HEK293T (cell line): ENCODE measurements at regions not wholly inside any gene's neighbourhood (a gene's known extent, or its start where the extent isn't known, plus 50 kb on each side); places are given as distances from the start of the nearest gene placed in this dataset.

ENCODE experiments used
- CTCF ChIA-PET: fragments of 350-600 bp; formaldehyde crosslinking; extraction: SDS; loops from one replicate; lab custom pipeline; 2021; ENCODE audit warnings: antibody characterized with exemption, inconsistent platforms; lab: Yijun Ruan, JAX
- POLR2A ChIA-PET: fragments of 350-600 bp; formaldehyde crosslinking; extraction: SDS; loops from one replicate; lab custom pipeline; 2020; ENCODE audit warnings: antibody characterized with exemption, inconsistent platforms; lab: Yijun Ruan, JAX
- DNase-seq: peaks from one replicate; pipeline ENCODE4 v3.0.0; 2012; ENCODE audit warnings: mixed read lengths; ENCODE audit errors: extremely low spot score
- ARNT ChIP-seq: fragments of 450-650 bp; IDR thresholded peaks from 2 replicates; pipeline ENCODE4 v1.6.1; 2017; ENCODE audit warnings: mild to moderate bottlenecking
- BHLHE40 ChIP-seq: fragments of 450-650 bp; IDR thresholded peaks from 2 replicates; pipeline ENCODE4 v1.6.1; 2016; ENCODE audit warnings: mild to moderate bottlenecking, moderate library complexity, borderline replicate concordance
- CTBP1 ChIP-seq: fragments of 450-650 bp; IDR thresholded peaks from 2 replicates; pipeline ENCODE4 v1.6.1; 2016; ENCODE audit warnings: borderline replicate concordance
- ELF4 ChIP-seq: fragments of 450-650 bp; IDR thresholded peaks from 2 replicates; pipeline ENCODE4 v1.6.1; 2017; ENCODE audit warnings: antibody characterized with exemption
- FOXA1 ChIP-seq: fragments of 450-650 bp; IDR thresholded peaks from 2 replicates; pipeline ENCODE4 v1.6.1; 2016; ENCODE audit warnings: mild to moderate bottlenecking
- FOXK2 ChIP-seq: fragments of 450-650 bp; IDR thresholded peaks from 2 replicates; pipeline ENCODE4 v1.6.1; 2016; ENCODE audit warnings: mild to moderate bottlenecking
- FOXM1 ChIP-seq: fragments of 450-650 bp; IDR thresholded peaks from 2 replicates; pipeline ENCODE4 v1.6.1; 2017; ENCODE audit warnings: mild to moderate bottlenecking, borderline replicate concordance
- HDGF ChIP-seq: fragments of 450-650 bp; IDR thresholded peaks from 2 replicates; pipeline ENCODE4 v1.6.1; 2017; ENCODE audit warnings: antibody characterized with exemption, borderline replicate concordance
- L3MBTL2 ChIP-seq: fragments of 450-650 bp; conservative IDR thresholded peaks from 2 replicates; pipeline ENCODE4 v1.6.1; 2016; ENCODE audit warnings: mild to moderate bottlenecking
- LEF1 ChIP-seq: fragments of 450-650 bp; IDR thresholded peaks from 2 replicates; pipeline ENCODE4 v1.6.1; 2017; ENCODE audit warnings: mild to moderate bottlenecking, borderline replicate concordance
- NFRKB ChIP-seq: fragments of 450-650 bp; IDR thresholded peaks from 2 replicates; pipeline ENCODE4 v1.6.1; 2016; ENCODE audit warnings: mild to moderate bottlenecking, moderate library complexity
- PKNOX1 ChIP-seq: fragments of 450-650 bp; IDR thresholded peaks from 2 replicates; pipeline ENCODE4 v1.6.1; 2016
- SP1 ChIP-seq: fragments of 450-650 bp; IDR thresholded peaks from 2 replicates; pipeline ENCODE4 v1.6.1; 2017
- SUZ12 ChIP-seq: fragments of 450-650 bp; IDR thresholded peaks from 2 replicates; pipeline ENCODE4 v1.6.1; 2016; ENCODE audit warnings: mild to moderate bottlenecking
- TARDBP ChIP-seq: fragments of 450-650 bp; IDR thresholded peaks from 2 replicates; pipeline ENCODE4 v1.6.1; 2016
- ZNF384 ChIP-seq: fragments of 450-650 bp; IDR thresholded peaks from 2 replicates; pipeline ENCODE4 v1.6.1; 2016

DNA sequence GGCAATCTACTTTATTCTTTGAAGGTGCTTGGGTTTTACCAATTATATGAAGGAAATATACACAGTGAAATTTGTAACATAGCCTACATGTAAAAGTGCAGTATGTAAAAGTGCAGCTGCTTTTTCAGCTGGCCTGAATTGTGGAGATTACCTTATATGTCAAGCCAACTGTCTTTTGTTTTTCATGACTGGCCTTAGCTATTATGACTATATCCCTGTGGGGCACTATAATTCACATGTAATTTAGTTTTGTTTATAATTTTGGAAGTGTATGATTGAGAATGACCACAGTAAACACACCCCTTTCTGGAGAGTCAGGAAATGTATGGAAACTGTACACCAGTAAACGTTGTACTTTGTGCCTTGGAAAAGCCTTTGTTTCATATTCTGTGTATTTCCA lies 435.0 kb upstream of the STXBP6 start:
- no peak for DNase-seq
- CTCF ChIA-PET = interaction anchor here (0.6 kb wide), 1 partner anchor 51 kb away, joined by 3 read pairs; no protein-coding TSS in a partner anchor
- TF ChIP-seq PKNOX1 = no peak
- TF ChIP-seq ZNF384 = no peak
- TF ChIP-seq ARNT = no peak
- TF ChIP-seq NFRKB = no peak
- TF ChIP-seq SP1 = no peak
- no peak for TF ChIP-seq HDGF
- TF ChIP-seq FOXA1 = no peak
- no peak for TF ChIP-seq L3MBTL2
- no peak for TF ChIP-seq TARDBP
- TF ChIP-seq ELF4 = no peak
- TF ChIP-seq SUZ12 = no peak
- TF ChIP-seq FOXK2 = no peak
- TF ChIP-seq FOXM1 = no peak
- no peak for TF ChIP-seq LEF1
- POLR2A ChIA-PET = no interaction called here

- TF ChIP-seq CTBP1 (no peak), HDGF (no peak), ELF4 (no peak), TARDBP (no peak), PKNOX1 (no peak), SUZ12 (no peak), FOXK2 (no peak), SP1 (no peak), L3MBTL2 (no peak), BHLHE40 (no peak), FOXA1 (no peak), NFRKB (no peak), ARNT (no peak), LEF1 (no peak), ZNF384 (no peak), FOXM1 (no peak)
- no peak for DNase-seq
- ChIA-PET POLR2A (no interaction called here), CTCF (interaction anchor here (0.6 kb wide), 1 partner anchor 52 kb away, joined by 3 read pairs; no protein-coding TSS in a partner anchor)
Measured at GRCh38 chr14:25484235-25484634, 434.3 kb upstream of the STXBP6 start.

DNA sequence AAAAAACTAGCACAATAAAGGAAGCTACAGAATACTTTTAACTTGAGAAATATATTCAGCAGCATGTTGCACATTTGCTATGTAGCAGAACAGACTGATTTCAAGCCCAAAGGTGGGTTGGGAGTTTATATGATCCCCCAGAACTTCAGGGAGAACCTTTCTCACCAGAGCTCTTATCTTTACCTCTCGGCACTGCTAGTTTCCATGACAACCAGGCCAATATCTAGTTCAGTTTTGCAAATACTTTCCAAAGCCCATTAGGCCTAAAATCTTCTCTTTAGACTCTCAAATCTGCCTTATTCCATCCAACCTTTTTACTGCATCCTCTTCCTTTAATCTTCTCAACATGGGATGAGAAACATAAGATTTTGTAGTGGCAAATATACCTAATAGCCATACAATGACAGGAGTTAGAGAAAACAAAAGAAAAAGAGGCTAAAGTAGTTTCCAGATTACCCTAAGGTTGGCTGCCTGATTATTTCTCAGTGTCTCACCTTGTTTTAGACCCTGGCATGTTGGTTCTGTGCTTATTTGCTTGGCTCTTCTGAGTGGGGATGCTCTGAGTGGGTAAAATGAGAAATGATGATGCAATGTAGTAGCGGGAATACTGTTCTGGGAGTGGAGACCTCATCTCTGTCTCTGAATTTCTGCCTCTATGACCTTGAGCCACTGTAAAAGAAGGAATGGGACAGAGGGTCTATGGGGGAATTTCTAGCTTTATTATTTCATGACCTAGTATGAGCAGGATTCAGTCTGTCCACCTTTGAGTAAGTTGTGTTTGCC lies 427.6 kb upstream of the STXBP6 start:
- POLR2A ChIA-PET = no interaction called here
- no peak for TF ChIP-seq NFRKB
- TF ChIP-seq BHLHE40 = no peak
- TF ChIP-seq L3MBTL2 = no peak
- TF ChIP-seq LEF1 = no peak
- no peak for TF ChIP-seq CTBP1
- TF ChIP-seq SP1 = no peak
- no peak for TF ChIP-seq FOXM1
- TF ChIP-seq TARDBP = no peak
- TF ChIP-seq FOXA1 = no peak
- no peak for TF ChIP-seq SUZ12
- no peak for TF ChIP-seq FOXK2
- no peak for TF ChIP-seq HDGF
- TF ChIP-seq PKNOX1 = no peak
- TF ChIP-seq ARNT = no peak
- no peak for TF ChIP-seq ZNF384
- no peak for TF ChIP-seq ELF4
- CTCF ChIA-PET = no interaction called here
- DNase-seq = no peak

- ChIA-PET POLR2A (no interaction called here), CTCF (no interaction called here)
- DNase-seq = no peak
- no peak for TF ChIP-seq NFRKB
- TF ChIP-seq SP1 = no peak
- no peak for TF ChIP-seq CTBP1
Measured at GRCh38 chr14:25472700-25473099, 422.8 kb upstream of the STXBP6 start.

DNA sequence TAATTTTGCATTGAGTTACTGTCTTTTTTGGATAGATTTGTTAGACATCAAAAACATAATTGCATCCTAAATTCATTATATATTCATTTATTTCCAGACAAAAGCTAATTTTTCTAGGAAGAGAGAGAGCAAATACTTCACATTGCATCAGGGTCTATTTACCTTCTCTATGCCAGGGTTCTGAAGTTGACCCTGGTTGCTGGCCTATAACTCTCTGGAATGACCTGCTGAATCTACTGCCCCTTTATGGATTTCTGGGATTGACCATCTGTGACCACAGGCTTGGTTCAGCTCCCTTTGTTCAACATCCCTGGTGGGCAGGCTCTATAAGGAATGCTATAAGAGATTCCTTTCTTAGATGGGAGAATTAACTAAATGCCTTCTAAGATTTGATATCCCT lies 414.8 kb upstream of the STXBP6 start:
- ChIA-PET CTCF (no interaction called here), POLR2A (no interaction called here)
- TF ChIP-seq ARNT = no peak
- no peak for TF ChIP-seq HDGF
- TF ChIP-seq LEF1 = no peak
- no peak for TF ChIP-seq ZNF384
- no peak for TF ChIP-seq L3MBTL2
- no peak for TF ChIP-seq BHLHE40
- no peak for DNase-seq

DNA sequence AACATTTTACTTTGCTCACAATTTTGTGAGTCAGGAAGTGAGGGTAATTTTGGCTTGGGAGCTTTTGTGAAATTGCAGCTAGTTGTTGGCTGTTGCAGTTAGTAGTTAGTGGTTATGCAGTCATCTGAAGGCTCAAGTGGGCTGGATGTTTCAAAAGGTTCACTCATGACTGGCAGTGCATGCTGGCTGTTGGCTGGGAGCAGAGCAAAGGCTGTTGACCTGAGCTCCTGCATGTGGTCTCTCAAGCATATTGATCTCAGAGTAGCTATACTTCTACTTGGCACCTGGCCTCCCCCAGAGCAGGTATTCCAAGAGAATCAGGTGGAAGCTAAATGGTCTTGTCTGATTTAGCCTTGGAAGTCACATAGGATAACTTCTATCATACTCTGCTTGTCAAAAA lies 414.1 kb upstream of the STXBP6 start:
- CTCF ChIA-PET = no interaction called here
- TF ChIP-seq ELF4 = no peak
- no peak for TF ChIP-seq FOXA1
- TF ChIP-seq CTBP1 = no peak
- no peak for TF ChIP-seq TARDBP
- TF ChIP-seq ARNT = no peak
- TF ChIP-seq FOXK2 = no peak
- no peak for TF ChIP-seq ZNF384
- TF ChIP-seq SUZ12 = no peak
- no peak for DNase-seq
- POLR2A ChIA-PET = no interaction called here
